Mesodermal cell (in vitro differentiated cells): ENCODE measurements at regions not wholly inside any gene's neighbourhood (a gene's known extent, or its start where the extent isn't known, plus 50 kb on each side); places are given as distances from the start of the nearest gene placed in this dataset.

Experiments used
- H3K27ac ChIP-seq: 2 replicates; pipeline ENCODE4 v1.7.0; 2013; ENCODE audit warnings: mild to moderate bottlenecking, low read depth, low read length, moderate library complexity; ENCODE audit not compliant: severe bottlenecking
- H3K36me3 ChIP-seq: 2 replicates; pipeline ENCODE4 v1.7.1; 2013; ENCODE audit warnings: mild to moderate bottlenecking, low read length, moderate library complexity; ENCODE audit not compliant: control insufficient read depth, insufficient read depth
- H3K4me1 ChIP-seq: one replicate; pipeline ENCODE4 v1.7.1; 2013; ENCODE audit warnings: mild to moderate bottlenecking, low read length; ENCODE audit not compliant: insufficient read depth, control insufficient read depth, poor library complexity, severe bottlenecking
- H3K4me3 ChIP-seq: 2 replicates; pipeline ENCODE4 v1.7.0; 2013; ENCODE audit warnings: low read length, control low read depth, mild to moderate bottlenecking; ENCODE audit not compliant: insufficient read depth, poor library complexity, severe bottlenecking; ENCODE audit errors: extremely low read depth
- H3K9me3 ChIP-seq: 2 replicates; pipeline ENCODE4 v1.7.1; 2013; ENCODE audit warnings: mild to moderate bottlenecking, low read length, moderate library complexity; ENCODE audit not compliant: control insufficient read depth
- WGBS, 2 experiments: methylation state at CpG; one replicate each; pipeline ENCODE4 v1.1.5; 2013; ENCODE audit warnings: missing lambda C conversion rate in 2 of 2; ENCODE audit not compliant: insufficient coverage in 2 of 2; 5-methylcytosine and 5-hydroxymethylcytosine counted together

GRCh38 chr1:99467645-99468044, 178.3 kb upstream of the PALMD start:
- 94 to 100% methylated on average over 2 to 3 of the region's 4 CpGs for WGBS, 2 experiments
- Histone ChIP-seq H3K4me3 (no peak overlapping the region), H3K4me1 (no peaks in the 10 kb centered on the region), H3K36me3 (no peaks in the 10 kb centered on the region), H3K27ac (no peak overlapping the region), H3K9me3 (no peaks in the 10 kb centered on the region)

- no peaks in the 10 kb centered on the region for H3K36me3 ChIP-seq
- no peaks in the 10 kb centered on the region for H3K9me3 ChIP-seq
- 89 to 100% methylated on average over 1 of the region's 2 CpGs for WGBS, 2 experiments
- no peaks in the 10 kb centered on the region for H3K4me1 ChIP-seq
- H3K4me3 ChIP-seq = no peak overlapping the region
- H3K27ac ChIP-seq = no peak overlapping the region
Observed at GRCh38 chr1:99469550-99469971, 176.4 kb upstream of the PALMD start.

GRCh38 chr1:99472893-99473292, 173.0 kb upstream of the PALMD start:
- 93 to 96% methylated on average over 4 of the region's 4 CpGs for WGBS, 2 experiments
- no peaks in the 10 kb centered on the region for H3K4me1 ChIP-seq
- H3K27ac ChIP-seq = no peak overlapping the region
- no peak overlapping the region for H3K4me3 ChIP-seq
- no peaks in the 10 kb centered on the region for H3K9me3 ChIP-seq
- H3K36me3 ChIP-seq = no peaks in the 10 kb centered on the region

- whole genome bisulfite sequencing, 2 experiments = no CpG with 5 or more reads among the region's 1 CpG
- Histone ChIP-seq H3K4me1 (no peaks in the 10 kb centered on the region), H3K36me3 (no peaks in the 10 kb centered on the region), H3K4me3 (no peak overlapping the region), H3K27ac (no peak overlapping the region), H3K9me3 (no peaks in the 10 kb centered on the region)
Observed at GRCh38 chr1:99474350-99474893, 171.5 kb upstream of the PALMD start.

GRCh38 chr1:99476058-99476457, 169.9 kb upstream of the PALMD start:
- 100% methylated on average over 2 of the region's 3 CpGs for WGBS, 2 experiments
- Histone ChIP-seq H3K27ac (no peak overlapping the region), H3K36me3 (no peaks in the 10 kb centered on the region), H3K4me1 (no peaks in the 10 kb centered on the region), H3K4me3 (no peak overlapping the region), H3K9me3 (no peaks in the 10 kb centered on the region)

- H3K9me3 ChIP-seq = no peaks in the 10 kb centered on the region
- no peaks in the 10 kb centered on the region for H3K36me3 ChIP-seq
- H3K27ac ChIP-seq = no peak overlapping the region
- H3K4me1 ChIP-seq = no peaks in the 10 kb centered on the region
- H3K4me3 ChIP-seq = no peak overlapping the region
Observed at GRCh38 chr1:99481391-99481996, 164.4 kb upstream of the PALMD start.

DNA sequence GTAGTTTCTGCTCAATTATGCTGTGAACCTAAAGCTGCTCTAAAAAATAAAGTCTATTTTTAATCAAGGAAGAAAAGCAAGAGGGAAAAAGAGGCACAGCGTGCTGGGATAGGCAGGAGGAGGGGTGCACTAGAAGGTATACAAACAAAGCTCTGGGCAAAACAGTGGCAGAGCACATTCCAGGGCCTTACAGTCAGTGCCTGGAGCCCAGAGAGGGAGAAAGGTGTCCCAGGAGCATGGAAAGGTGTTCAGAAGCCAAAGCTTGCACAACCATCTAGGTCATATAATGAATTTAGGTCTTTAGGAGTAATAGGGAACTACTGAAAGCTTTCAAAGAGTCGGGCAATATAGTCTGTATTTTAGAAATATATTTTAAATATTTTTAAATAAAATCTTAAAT, 163.6 kb upstream of the PALMD start:
- WGBS, 2 experiments = 88 to 90% methylated on average over 1 of the region's 2 CpGs
- no peaks in the 10 kb centered on the region for H3K4me1 ChIP-seq
- no peak overlapping the region for H3K27ac ChIP-seq
- H3K4me3 ChIP-seq = no peak overlapping the region
- H3K36me3 ChIP-seq = no peaks in the 10 kb centered on the region
- H3K9me3 ChIP-seq = no peaks in the 10 kb centered on the region

GRCh38 chr1:99482750-99483149, 163.2 kb upstream of the PALMD start:
- Histone ChIP-seq H3K9me3 (no peaks in the 10 kb centered on the region), H3K4me1 (no peaks in the 10 kb centered on the region), H3K36me3 (no peaks in the 10 kb centered on the region), H3K27ac (no peak overlapping the region), H3K4me3 (no peak overlapping the region)
- 86 to 100% methylated on average over 1 to 2 of the region's 4 CpGs for WGBS, 2 experiments

DNA sequence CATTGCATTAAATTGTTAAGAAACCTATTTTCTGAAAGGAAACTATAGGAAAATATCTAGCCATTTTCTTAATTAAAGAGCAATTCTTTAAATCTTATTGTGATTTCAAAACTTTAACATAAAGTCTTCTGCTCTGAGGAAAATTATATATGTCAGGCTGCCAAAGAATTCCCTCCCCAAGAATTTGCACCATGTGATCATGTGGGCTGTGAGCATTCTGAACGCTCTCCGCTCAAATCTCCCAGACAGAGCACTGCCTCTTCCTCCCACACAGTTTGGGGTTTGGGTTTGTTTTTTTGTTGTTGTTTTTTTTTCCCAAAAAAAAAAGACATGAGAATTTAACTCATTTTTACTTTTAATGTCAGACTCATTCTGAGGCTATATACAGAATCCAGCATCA, 155.9 kb upstream of the PALMD start:
- no peaks in the 10 kb centered on the region for H3K4me1 ChIP-seq
- no CpG with 5 or more reads among the region's 2 CpGs for WGBS, 2 experiments
- H3K9me3 ChIP-seq = no peaks in the 10 kb centered on the region
- no peaks in the 10 kb centered on the region for H3K36me3 ChIP-seq
- H3K4me3 ChIP-seq = no peak overlapping the region
- no peak overlapping the region for H3K27ac ChIP-seq

- Histone ChIP-seq H3K9me3 (no peaks in the 10 kb centered on the region), H3K4me3 (no peak overlapping the region), H3K4me1 (no peaks in the 10 kb centered on the region), H3K27ac (no peak overlapping the region), H3K36me3 (no peaks in the 10 kb centered on the region)
- 72 to 93% methylated on average over 2 to 3 of the region's 3 CpGs for WGBS, 2 experiments
Observed at GRCh38 chr1:99496067-99496466, 149.8 kb upstream of the PALMD start.

DNA sequence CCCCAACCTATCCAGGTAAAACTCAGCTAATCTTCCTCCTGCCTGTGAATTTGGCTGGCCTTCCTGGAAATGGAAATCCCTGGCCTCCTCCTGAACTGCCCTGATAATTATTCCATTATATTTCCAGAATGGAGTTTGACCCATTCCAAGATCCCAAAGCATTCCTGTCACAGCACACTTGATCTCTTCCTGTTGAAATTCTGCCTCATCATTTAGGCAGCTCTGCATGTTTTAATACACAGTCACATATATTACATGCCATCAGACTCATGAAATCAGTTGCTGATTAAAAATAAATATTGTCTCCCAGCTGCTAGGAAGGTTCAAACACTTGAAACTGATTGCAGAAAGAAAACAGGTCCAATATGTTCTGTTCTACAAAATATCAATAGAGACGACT, 148.2 kb upstream of the PALMD start:
- H3K27ac ChIP-seq = no peak overlapping the region
- no peaks in the 10 kb centered on the region for H3K36me3 ChIP-seq
- no CpG with 5 or more reads among the region's 1 CpG for WGBS, 2 experiments
- H3K9me3 ChIP-seq = no peaks in the 10 kb centered on the region
- no peak overlapping the region for H3K4me3 ChIP-seq
- no peaks in the 10 kb centered on the region for H3K4me1 ChIP-seq
